GM19239 (cell line): ENCODE measurements at regions not wholly inside any gene's neighbourhood (a gene's known extent, or its start where the extent isn't known, plus 50 kb on each side); places are given as distances from the start of the nearest gene placed in this dataset.

Source experiments
- DNase-seq: peaks from one replicate; pipeline ENCODE4 v3.0.0; 2011; ENCODE audit warnings: low spot score; ENCODE audit not compliant: insufficient read length
- FAIRE-seq: peaks from 2 replicates; lab custom pipeline; 2011; peaks lifted over from hg19 to GRCh38; lab: Jason Lieb, UNC

GRCh38 chr4:81966676-81967075 is 407.1 kb downstream of the HNRNPD start:
- no peak for FAIRE-seq

GRCh38 chr4:81965911-81966310 is 407.9 kb downstream of the HNRNPD start:
- FAIRE-seq (no peak), DNase-seq (no peak)

More at GRCh38 chr4:81966676-81967075, 407.1 kb downstream of the HNRNPD start:
- DNase-seq, result no peak

DNA sequence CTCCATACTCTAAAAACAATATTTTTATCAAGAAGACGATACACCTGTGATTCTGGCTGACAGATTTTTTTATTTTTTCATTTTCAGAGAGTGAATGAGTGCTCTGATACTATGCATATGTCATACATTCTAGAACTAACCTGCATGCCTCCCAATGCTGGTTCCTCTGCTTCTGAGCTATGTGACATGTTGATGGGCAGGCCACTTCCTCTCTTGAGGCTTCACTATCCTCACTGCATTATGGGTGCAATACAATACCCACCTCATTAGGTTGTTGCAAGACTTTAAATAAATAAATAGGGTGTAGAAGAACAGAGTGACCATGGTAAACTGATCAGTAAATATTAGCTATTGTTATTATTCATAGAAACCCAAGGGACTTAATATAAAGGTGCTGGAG is 408.3 kb downstream of the HNRNPD start:
- DNase-seq, result no peak
- FAIRE-seq, result no peak

DNA sequence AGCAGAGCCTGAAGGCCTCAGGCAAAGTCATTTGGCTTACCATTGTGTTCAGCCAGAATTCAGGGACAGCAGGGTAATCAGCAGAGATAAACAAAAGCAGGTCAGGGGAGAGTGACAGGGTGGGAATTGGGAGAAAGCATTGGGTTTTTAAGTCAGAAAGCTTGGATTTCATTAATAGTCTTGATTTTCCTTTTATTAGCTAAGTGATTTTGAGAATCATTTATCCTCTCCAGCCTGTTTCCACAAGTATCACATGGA is 410.1 kb downstream of the HNRNPD start:
- DNase-seq (no peak), FAIRE-seq (no peak)

GRCh38 chr4:81963015-81963762 is 410.6 kb downstream of the HNRNPD start:
- FAIRE-seq (no peak), DNase-seq (no peak)

DNA sequence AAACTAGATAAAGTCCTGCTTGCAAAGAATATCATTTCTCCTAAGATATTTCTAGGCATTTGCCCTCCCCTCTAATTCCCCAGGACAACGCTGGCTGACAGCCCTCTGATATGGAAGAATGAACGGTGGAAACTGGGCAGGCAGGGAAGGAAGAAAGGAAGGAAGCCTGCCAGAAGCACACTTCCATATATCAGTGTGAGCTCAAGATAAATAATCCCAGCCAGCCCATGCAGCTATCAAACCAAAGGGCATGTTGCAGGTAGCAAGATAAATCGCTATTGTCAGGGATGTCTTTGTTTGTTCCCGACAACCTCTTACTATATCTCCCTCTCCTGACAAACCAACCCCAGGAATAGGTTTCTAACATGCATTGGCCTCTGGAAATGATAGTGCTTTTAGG is 412.8 kb downstream of the HNRNPD start:
- FAIRE-seq (no peak), DNase-seq (no peak)

GRCh38 chr4:81954271-81954670 is 419.5 kb downstream of the HNRNPD start:
- DNase-seq (no peak), FAIRE-seq (no peak)

- DNase-seq, result no peak
- no peak for FAIRE-seq
Measured at GRCh38 chr4:81951891-81952455, 421.8 kb downstream of the HNRNPD start.

DNA sequence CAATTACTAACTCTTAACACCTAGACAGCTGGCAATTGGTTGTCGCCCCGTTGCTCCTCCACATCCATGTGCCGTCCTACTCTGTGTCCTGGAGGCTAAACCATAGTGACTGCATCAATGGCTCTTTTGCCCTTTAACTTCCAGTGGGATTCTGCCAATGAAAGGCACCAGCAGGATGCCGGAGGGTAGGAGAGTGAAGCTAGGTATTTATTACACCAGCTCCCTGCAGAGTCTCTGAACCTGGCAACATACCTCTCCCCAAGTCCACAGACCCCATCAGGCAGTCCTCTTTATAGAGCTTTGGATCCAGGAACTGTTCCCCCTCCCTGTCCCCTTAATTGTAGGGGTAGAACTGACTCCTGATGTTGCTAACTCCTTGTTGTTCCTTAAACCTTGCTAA is 426.8 kb downstream of the HNRNPD start:
- DNase-seq (no peak), FAIRE-seq (no peak)

- FAIRE-seq (no peak), DNase-seq (no peak)
Measured at GRCh38 chr4:81930506-81931238, 443.1 kb downstream of the HNRNPD start.

GRCh38 chr4:81923140-81923539 is 450.7 kb downstream of the HNRNPD start:
- FAIRE-seq, result no peak
- DNase-seq, result no peak

- no peak for DNase-seq
- FAIRE-seq, result no peak
Measured at GRCh38 chr4:81922313-81922712, 450.6 kb upstream of the RASGEF1B start.

- DNase-seq, result no peak
- FAIRE-seq, result no peak
Measured at GRCh38 chr4:81921751-81922159, 450.0 kb upstream of the RASGEF1B start.

DNA sequence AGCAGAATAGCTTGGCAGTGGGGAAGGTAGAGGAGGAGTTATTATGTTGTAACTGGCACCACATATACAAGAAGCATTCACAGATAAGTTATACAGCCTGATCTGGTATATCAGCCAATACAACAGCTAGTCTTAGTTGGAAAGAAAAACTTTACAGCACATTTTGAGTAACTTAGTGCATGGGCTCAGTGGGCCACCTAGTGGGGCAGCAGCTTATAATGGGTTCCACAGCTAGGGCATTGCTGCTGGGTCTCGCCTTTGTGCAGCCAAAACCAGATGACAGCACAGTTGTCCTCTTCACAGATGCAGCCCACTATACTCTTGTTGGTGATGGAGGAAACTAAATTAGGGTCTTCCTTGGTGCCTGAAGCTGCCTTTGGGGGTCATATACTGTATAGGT is 448.1 kb upstream of the RASGEF1B start:
- no peak for DNase-seq

DNA sequence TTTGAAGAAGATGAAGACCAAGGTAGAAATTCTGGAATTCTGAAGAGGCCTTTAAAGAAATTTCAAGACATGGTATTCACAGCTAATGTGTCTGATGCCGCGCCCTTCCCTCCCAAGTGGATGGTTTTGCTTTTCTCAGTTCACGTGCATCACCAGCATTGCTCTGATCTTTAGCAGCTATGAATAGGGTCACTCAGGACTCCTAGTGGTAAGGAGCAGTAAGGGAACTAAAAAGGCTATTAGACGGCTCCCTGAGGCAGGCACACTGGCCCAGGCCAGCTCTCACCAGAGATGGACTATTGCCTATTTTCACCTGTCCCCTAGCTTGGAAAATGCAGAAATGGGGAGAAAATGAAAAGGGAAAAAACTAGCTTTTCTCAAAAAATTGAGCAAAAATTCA is 447.5 kb upstream of the RASGEF1B start:
- DNase-seq (peak; percentile 6), FAIRE-seq (peak; percentile 78)

More for the DNA sequence above, 448.1 kb upstream of the RASGEF1B start:
- FAIRE-seq, result no peak

- no peak for FAIRE-seq
Measured at GRCh38 chr4:81915430-81915829, 443.7 kb upstream of the RASGEF1B start.

DNA sequence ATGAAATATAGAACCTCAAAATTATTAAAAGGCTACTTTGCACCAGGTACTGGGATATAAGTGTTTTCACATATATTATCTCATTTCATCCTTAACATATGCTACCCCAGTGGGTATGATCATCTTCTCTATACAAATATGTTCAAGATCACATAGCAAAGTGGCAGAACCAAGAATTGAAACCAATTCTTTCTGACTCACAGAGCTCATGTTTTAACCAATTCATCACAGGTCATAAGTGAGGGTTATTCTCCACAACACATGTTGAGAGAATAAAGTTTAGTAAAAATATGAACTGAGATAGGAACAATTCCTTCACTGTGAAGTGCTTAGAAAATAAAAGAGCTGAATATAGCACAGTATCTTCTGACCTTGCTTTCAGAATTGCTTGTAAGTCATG is 442.9 kb upstream of the RASGEF1B start:
- DNase-seq (no peak), FAIRE-seq (no peak)

More at GRCh38 chr4:81915430-81915829, 443.7 kb upstream of the RASGEF1B start:
- no peak for DNase-seq

DNA sequence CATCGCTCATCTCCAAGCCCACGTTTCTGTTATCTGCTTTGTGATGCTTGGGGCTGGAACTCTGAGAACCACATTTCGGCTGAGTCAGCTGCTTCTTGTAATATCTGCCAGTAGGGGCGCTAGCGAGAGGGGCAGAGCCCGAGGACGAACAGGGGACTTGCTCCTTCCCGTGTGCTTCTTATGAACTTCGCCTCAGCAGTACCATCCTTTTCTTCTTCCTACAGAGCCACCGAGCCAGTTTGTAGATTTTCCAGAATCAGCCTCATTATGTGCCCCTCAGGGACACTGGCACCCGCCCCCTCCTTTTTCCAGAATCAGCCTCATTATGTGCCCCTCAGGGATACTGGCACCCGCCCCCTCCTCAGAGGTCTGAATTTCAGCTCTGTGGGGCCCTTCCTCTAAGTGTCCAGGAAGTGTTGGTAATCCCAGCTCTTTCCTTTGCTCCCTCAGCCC is 441.7 kb upstream of the RASGEF1B start:
- peak; percentile 39 for DNase-seq
- FAIRE-seq, result peak; percentile 74

DNA sequence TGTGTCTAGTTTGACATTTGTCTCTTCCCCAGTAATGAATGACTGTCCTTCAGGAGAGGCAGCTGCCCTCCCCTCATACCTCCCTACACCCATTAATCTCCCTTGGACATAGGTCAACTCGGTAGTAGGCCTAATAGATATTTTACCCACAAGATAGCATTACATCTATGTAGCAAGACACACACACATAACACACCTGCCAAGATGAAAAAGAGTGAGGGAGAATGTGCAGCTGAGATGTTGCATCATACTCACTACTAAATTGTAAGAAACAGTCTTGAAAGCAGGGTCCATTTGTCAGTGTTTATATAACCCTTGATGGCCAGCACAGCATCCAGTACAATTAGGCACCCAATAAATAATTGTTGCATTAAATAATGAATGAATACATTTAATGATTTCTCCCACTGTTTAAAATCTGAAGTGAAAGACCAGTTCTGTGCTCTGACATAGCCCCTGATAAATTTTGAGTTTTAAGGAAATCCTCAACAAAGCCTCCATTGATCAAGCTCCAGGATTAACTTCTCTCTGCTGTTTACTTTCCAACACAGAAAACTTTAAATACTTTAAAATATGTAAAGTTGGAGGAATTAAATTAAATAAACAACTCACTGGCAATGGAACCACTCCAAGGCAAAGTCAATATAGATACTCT is 440.8 kb upstream of the RASGEF1B start:
- DNase-seq, result no peak
- no peak for FAIRE-seq

- no peak for FAIRE-seq
- DNase-seq, result no peak
Measured at GRCh38 chr4:81906905-81907304, 435.2 kb upstream of the RASGEF1B start.

DNA sequence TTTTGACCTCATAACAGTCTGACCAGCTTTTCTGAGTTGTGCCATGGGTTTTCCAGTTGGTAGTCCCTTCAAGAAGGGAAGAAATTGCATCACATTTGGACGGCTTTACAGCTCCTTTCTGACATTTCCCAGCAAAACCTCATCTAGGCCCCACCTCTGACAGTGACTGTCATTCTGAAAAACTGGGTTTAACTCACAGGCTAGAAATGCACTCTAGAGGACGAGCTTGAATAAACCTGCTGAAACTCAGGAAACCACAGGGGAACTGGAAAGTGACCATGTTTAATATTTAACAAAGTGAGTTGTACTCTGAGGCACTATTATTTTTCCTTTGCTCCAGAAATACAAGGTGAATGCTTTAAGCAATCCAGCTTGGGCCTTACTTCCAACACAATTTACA is 434.3 kb upstream of the RASGEF1B start:
- peak; percentile 99 for FAIRE-seq
- peak; percentile 17 for DNase-seq
